Left renal cortex interstitium (tissue), 4 donors: ENCODE measurements at regions not wholly inside any gene's neighbourhood (a gene's known extent, or its start where the extent isn't known, plus 50 kb on each side); places are given as distances from the start of the nearest gene placed in this dataset.
"Not testable (repeated sequence)": the region's sequence is repeated elsewhere in the genome, so short reads cannot be mapped to it uniquely, and the experiment has no call there.

ENCODE experiments used
- DNase-seq, 4 donors: peaks; one replicate each; pipeline ENCODE4 v3.0.0-alpha.2; 2013; ENCODE audit warnings: low read depth in 4 of 4, low spot score in 2 of 4, missing footprints in 1 of 4

GRCh38 chr2:236909193-236909504 is 176.5 kb upstream of the COPS8 start:
- no peak for DNase-seq

GRCh38 chr2:236909802-236910201 is 175.9 kb upstream of the COPS8 start:
- DNase-seq: no peak

- no peak for DNase-seq
Observed at GRCh38 chr2:236910781-236911495, 174.8 kb upstream of the COPS8 start.

GRCh38 chr2:236912326-236913120 is 173.2 kb upstream of the COPS8 start:
- DNase-seq: no peak

- no peak for DNase-seq
Observed at GRCh38 chr2:236915186-236915585, 170.5 kb upstream of the COPS8 start.

- DNase-seq: no peak
Observed at GRCh38 chr2:236915726-236916125, 170.0 kb upstream of the COPS8 start.

GRCh38 chr2:236916181-236916580 is 169.5 kb upstream of the COPS8 start:
- no peak for DNase-seq

- DNase-seq: no peak
Observed at GRCh38 chr2:236916651-236917050, 169.0 kb upstream of the COPS8 start.

- DNase-seq: no peak
Observed at GRCh38 chr2:236917164-236917563, 168.5 kb upstream of the COPS8 start.

- DNase-seq: no peak
Observed at GRCh38 chr2:236918545-236918944, 167.1 kb upstream of the COPS8 start.

- DNase-seq: no peak
Observed at GRCh38 chr2:236919209-236919608, 166.5 kb upstream of the COPS8 start.

- not testable (repeated sequence) for DNase-seq
Observed at GRCh38 chr2:236919801-236920379, 165.8 kb upstream of the COPS8 start.

- DNase-seq: no peak
Observed at GRCh38 chr2:236922061-236922460, 163.6 kb upstream of the COPS8 start.

GRCh38 chr2:236928380-236929037 is 157.2 kb upstream of the COPS8 start:
- DNase-seq: no peak

GRCh38 chr2:236932831-236933361 is 152.8 kb upstream of the COPS8 start:
- no peak for DNase-seq

- no peak for DNase-seq
Observed at GRCh38 chr2:236934166-236934565, 151.5 kb upstream of the COPS8 start.

GRCh38 chr2:236934656-236935055 is 151.0 kb upstream of the COPS8 start:
- DNase-seq: no peak

GRCh38 chr2:236935083-236935482 is 150.6 kb upstream of the COPS8 start:
- DNase-seq: no peak

- no peak for DNase-seq
Observed at GRCh38 chr2:236935631-236936445, 149.9 kb upstream of the COPS8 start.

GRCh38 chr2:236936446-236936940 is 149.2 kb upstream of the COPS8 start:
- DNase-seq: no peak
